Loucy (cell line): ENCODE measurements at regions not wholly inside any gene's neighbourhood (a gene's known extent, or its start where the extent isn't known, plus 50 kb on each side); places are given as distances from the start of the nearest gene placed in this dataset.

ENCODE experiments used
- H2AFZ ChIP-seq: fragments of 200-600 bp; sonication (generic); 2 replicates; pipeline ENCODE4 v1.6.0; 2016; ENCODE audit warnings: antibody characterized with exemption, mild to moderate bottlenecking, low read length, moderate library complexity
- H3F3A ChIP-seq: fragments of 200-600 bp; 2 replicates; pipeline ENCODE4 v1.6.0; 2016; ENCODE audit warnings: antibody characterized with exemption, low read depth, mild to moderate bottlenecking
- H3K27me3 ChIP-seq: fragments of 200-600 bp; sonication (generic); 2 replicates; pipeline ENCODE4 v1.6.1; 2014; ENCODE audit warnings: low read length, mild to moderate bottlenecking; ENCODE audit not compliant: insufficient read depth, poor library complexity, severe bottlenecking
- H3K36me3 ChIP-seq: fragments of 200-600 bp; sonication (generic); 2 replicates; pipeline ENCODE4 v1.6.1; 2016; ENCODE audit warnings: low read length; ENCODE audit not compliant: insufficient read depth
- H3K4me1 ChIP-seq: fragments of 200-600 bp; sonication (generic); 2 replicates; pipeline ENCODE4 v1.5.1; 2014; ENCODE audit warnings: low read length, mild to moderate bottlenecking; ENCODE audit not compliant: insufficient read depth, poor library complexity, severe bottlenecking
- H3K4me2 ChIP-seq: fragments of 200-600 bp; sonication (generic); 2 replicates; pipeline ENCODE4 v1.6.0; 2014; ENCODE audit warnings: antibody characterized with exemption, low read length, low read depth, mild to moderate bottlenecking; ENCODE audit not compliant: poor library complexity, severe bottlenecking
- H3K4me3 ChIP-seq: fragments of 200-600 bp; sonication (generic); 2 replicates; pipeline ENCODE4 v1.5.1; 2014; ENCODE audit warnings: low read length, mild to moderate bottlenecking, mixed read lengths; ENCODE audit not compliant: poor library complexity, severe bottlenecking
- H3K79me2 ChIP-seq: fragments of 200-600 bp; sonication (generic); 2 replicates; pipeline ENCODE4 v1.6.1; 2014; ENCODE audit warnings: low read length; ENCODE audit not compliant: insufficient read depth
- H3K9ac ChIP-seq: fragments of 200-600 bp; sonication (generic); 2 replicates; pipeline ENCODE4 v1.6.0; 2014; ENCODE audit warnings: mild to moderate bottlenecking, low read depth, low read length, moderate library complexity; ENCODE audit not compliant: poor library complexity, severe bottlenecking
- H3K9me2 ChIP-seq: fragments of 200-600 bp; sonication (generic); replicated peaks from 2 replicates; pipeline ENCODE4 v1.6.1; 2016; ENCODE audit warnings: low read depth, low read length, mixed read lengths
- H3K9me3 ChIP-seq: fragments of 200-600 bp; sonication (generic); 2 replicates; pipeline ENCODE4 v1.6.1; 2014; ENCODE audit warnings: mild to moderate bottlenecking, antibody characterized with exemption, low read length, low read depth; ENCODE audit not compliant: insufficient read depth
- H4K20me1 ChIP-seq: fragments of 200-600 bp; sonication (generic); 2 replicates; pipeline ENCODE4 v1.6.0; 2014; ENCODE audit warnings: antibody characterized with exemption, low read length, mild to moderate bottlenecking; ENCODE audit not compliant: insufficient read depth, poor library complexity, severe bottlenecking
- CTCF ChIP-seq: fragments of 200-600 bp; sonication (generic); conservative IDR thresholded peaks from 2 replicates; pipeline ENCODE4 v1.5.1; 2014; ENCODE audit warnings: mild to moderate bottlenecking, antibody characterized with exemption, low read length
- EZH2phosphoT487 ChIP-seq: fragments of 200-600 bp; IDR thresholded peaks from 2 replicates; pipeline ENCODE4 v1.6.1; 2018; ENCODE audit warnings: antibody characterized with exemption, mild to moderate bottlenecking, moderate library complexity, borderline replicate concordance

- no peaks in the 10 kb centered on the region for H3K27me3 ChIP-seq
- no peak overlapping the region for H3K4me2 ChIP-seq
- H3K9me2 ChIP-seq = no peaks in the 10 kb centered on the region
- H3F3A ChIP-seq = no peaks in the 10 kb centered on the region
- no peaks in the 10 kb centered on the region for H3K79me2 ChIP-seq
- no peak overlapping the region for H3K4me3 ChIP-seq
- TF ChIP-seq CTCF (no peak), EZH2phosphoT487 (no peak)
- H3K9me3 ChIP-seq = no peaks in the 10 kb centered on the region
- no peaks in the 10 kb centered on the region for H3K36me3 ChIP-seq
- no peaks in the 10 kb centered on the region for H4K20me1 ChIP-seq
- H3K9ac ChIP-seq = no peak overlapping the region
- peaks cover 5% of the 10 kb centered on the region for H3K4me1 ChIP-seq
- no peak overlapping the region for H2AFZ ChIP-seq
These were observed 83.8 kb downstream of the TENT5A start for GRCh38 chr6:81668615-81669047.

GRCh38 chr6:81666481-81666880, 86.0 kb downstream of the TENT5A start:
- TF ChIP-seq CTCF (no peak), EZH2phosphoT487 (no peak)
- no peaks in the 10 kb centered on the region for H3K27me3 ChIP-seq
- H4K20me1 ChIP-seq = no peaks in the 10 kb centered on the region
- H3K79me2 ChIP-seq = 0 out of 2 replicates have a peak, but pooled peaks cover 4% of the 10 kb centered on the region
- no peak overlapping the region for H3K9ac ChIP-seq
- no peaks in the 10 kb centered on the region for H3F3A ChIP-seq
- H3K9me2 ChIP-seq = no peaks in the 10 kb centered on the region
- H3K9me3 ChIP-seq = no peaks in the 10 kb centered on the region
- peaks cover 5% of the 10 kb centered on the region for H3K4me1 ChIP-seq
- no peak overlapping the region for H3K4me3 ChIP-seq
- H3K36me3 ChIP-seq = no peaks in the 10 kb centered on the region
- no peak overlapping the region for H2AFZ ChIP-seq
- no peak overlapping the region for H3K4me2 ChIP-seq

- Histone ChIP-seq H3K36me3 (no peaks in the 10 kb centered on the region; the same call in 1 of the 2 replicates), H3K9me2 (no peaks in the 10 kb centered on the region), H3K9ac (no peak overlapping the region), H3K9me3 (no peaks in the 10 kb centered on the region), H3K4me1 (no peaks in the 10 kb centered on the region), H3K4me2 (no peak overlapping the region), H3F3A (no peaks in the 10 kb centered on the region), H3K79me2 (no peaks in the 10 kb centered on the region), H3K4me3 (no peak overlapping the region), H2AFZ (no peak overlapping the region), H4K20me1 (no peaks in the 10 kb centered on the region), H3K27me3 (no peaks in the 10 kb centered on the region)
- TF ChIP-seq EZH2phosphoT487 = no peak
- TF ChIP-seq CTCF = no peak
These were observed 96.2 kb downstream of the TENT5A start for GRCh38 chr6:81656231-81656630.
